Mesodermal cell (in vitro differentiated cells): ENCODE measurements at regions not wholly inside any gene's neighbourhood (a gene's known extent, or its start where the extent isn't known, plus 50 kb on each side); places are given as distances from the start of the nearest gene placed in this dataset.

ENCODE experiments used
- H3K27ac ChIP-seq: 2 replicates; pipeline ENCODE4 v1.7.0; 2013; ENCODE audit warnings: mild to moderate bottlenecking, low read depth, low read length, moderate library complexity; ENCODE audit not compliant: severe bottlenecking
- H3K36me3 ChIP-seq: 2 replicates; pipeline ENCODE4 v1.7.1; 2013; ENCODE audit warnings: mild to moderate bottlenecking, low read length, moderate library complexity; ENCODE audit not compliant: control insufficient read depth, insufficient read depth
- H3K4me1 ChIP-seq: one replicate; pipeline ENCODE4 v1.7.1; 2013; ENCODE audit warnings: mild to moderate bottlenecking, low read length; ENCODE audit not compliant: insufficient read depth, control insufficient read depth, poor library complexity, severe bottlenecking
- H3K4me3 ChIP-seq: 2 replicates; pipeline ENCODE4 v1.7.0; 2013; ENCODE audit warnings: low read length, control low read depth, mild to moderate bottlenecking; ENCODE audit not compliant: insufficient read depth, poor library complexity, severe bottlenecking; ENCODE audit errors: extremely low read depth
- H3K9me3 ChIP-seq: 2 replicates; pipeline ENCODE4 v1.7.1; 2013; ENCODE audit warnings: mild to moderate bottlenecking, low read length, moderate library complexity; ENCODE audit not compliant: control insufficient read depth
- WGBS, 2 experiments: methylation state at CpG; one replicate each; pipeline ENCODE4 v1.1.5; 2013; ENCODE audit warnings: missing lambda C conversion rate in 2 of 2; ENCODE audit not compliant: insufficient coverage in 2 of 2; 5-methylcytosine and 5-hydroxymethylcytosine counted together

DNA sequence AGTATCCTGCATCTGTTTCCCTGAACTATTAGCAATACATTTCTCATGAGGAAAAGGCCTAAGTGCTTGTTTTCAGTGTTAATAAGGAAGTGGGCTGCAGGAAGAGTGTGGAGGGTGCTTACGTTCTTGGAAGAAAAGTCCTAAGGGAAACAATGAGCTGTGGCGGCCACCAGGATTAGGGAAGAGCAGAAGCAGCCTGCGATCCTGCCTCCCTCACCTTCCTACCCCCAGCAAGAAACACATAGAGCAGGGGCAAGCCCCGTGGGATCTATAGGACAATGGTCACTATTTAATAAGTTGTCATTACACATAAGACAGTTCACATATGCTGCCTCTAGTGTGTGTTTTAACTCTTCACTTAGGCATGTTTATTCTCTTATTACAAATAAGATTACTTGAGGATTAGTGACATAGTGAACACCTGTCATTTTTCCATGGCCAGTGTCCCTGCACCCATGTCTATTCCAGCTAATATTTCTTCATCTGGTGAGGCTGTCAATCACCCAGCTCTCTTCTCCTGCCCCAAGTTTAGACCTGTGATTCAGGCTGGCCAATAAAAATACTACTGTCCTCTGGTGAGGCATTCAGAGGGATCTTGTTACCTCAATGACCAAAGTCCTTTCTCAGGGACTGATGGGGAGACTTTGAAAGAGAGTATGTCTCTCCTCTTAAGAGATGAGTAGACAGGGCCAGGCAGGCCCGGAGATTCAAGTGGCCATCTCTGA, 510.9 kb upstream of the CELF4 start:
- no peaks in the 10 kb centered on the region for H3K4me1 ChIP-seq
- no peak overlapping the region for H3K27ac ChIP-seq
- WGBS, 2 experiments = 83 to 92% methylated on average over 1 of the region's 5 CpGs
- no peaks in the 10 kb centered on the region for H3K9me3 ChIP-seq
- no peaks in the 10 kb centered on the region for H3K36me3 ChIP-seq
- no peak overlapping the region for H3K4me3 ChIP-seq

DNA sequence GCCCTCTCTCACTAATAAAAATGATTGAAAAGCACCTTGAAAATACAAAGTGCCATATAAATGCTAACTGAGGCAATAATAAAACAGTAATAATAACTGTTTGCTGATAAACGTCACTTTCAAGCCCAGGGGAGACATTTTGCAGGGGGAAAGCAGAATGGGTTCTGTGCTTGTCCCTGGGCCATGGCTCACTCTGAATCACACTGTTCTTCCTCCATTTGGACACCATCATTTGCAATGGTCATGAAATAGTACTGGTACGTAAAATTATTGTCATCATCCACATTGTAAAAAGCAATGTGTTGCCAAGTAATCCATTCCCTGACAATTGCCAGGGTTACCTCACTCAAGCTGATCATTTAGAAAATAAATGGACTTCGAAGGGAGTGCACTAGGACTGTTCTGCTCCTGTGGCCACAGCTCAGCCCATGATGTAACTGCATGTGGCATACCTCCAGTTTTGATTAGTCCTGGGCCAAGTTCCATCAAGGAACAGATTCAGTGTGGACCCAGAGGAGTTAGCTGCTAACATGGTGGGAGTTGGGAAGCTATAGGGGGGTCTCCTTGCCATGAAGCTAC, 508.8 kb upstream of the CELF4 start:
- 93 to 95% methylated on average over 3 of the region's 3 CpGs for WGBS, 2 experiments
- Histone ChIP-seq H3K27ac (no peak overlapping the region), H3K9me3 (no peaks in the 10 kb centered on the region), H3K36me3 (no peaks in the 10 kb centered on the region), H3K4me3 (no peak overlapping the region), H3K4me1 (no peaks in the 10 kb centered on the region)

DNA sequence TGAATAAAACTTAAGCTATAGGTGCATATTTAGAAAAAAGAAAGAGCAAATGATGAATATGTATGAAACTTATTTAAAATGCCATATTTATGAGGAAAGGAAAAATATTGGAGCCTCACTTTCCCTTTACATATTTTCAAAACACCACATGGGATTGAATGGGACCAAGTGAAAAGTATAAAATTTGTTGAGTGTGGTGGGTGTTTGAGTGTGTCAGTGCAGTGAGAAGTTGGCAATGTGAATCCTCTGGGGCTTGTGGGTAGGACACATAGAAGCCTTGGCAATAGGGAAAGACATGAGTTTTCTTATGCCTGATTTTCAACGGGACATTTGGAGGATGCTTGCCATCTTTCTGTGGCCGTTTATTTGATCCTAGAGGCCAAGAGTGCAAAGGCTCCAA, 502.2 kb upstream of the CELF4 start:
- Histone ChIP-seq H3K4me1 (no peaks in the 10 kb centered on the region), H3K36me3 (no peaks in the 10 kb centered on the region), H3K27ac (no peak overlapping the region), H3K9me3 (no peaks in the 10 kb centered on the region), H3K4me3 (no peak overlapping the region)
- 97% methylated on average over 2 of the region's 2 CpGs for WGBS, 2 experiments

DNA sequence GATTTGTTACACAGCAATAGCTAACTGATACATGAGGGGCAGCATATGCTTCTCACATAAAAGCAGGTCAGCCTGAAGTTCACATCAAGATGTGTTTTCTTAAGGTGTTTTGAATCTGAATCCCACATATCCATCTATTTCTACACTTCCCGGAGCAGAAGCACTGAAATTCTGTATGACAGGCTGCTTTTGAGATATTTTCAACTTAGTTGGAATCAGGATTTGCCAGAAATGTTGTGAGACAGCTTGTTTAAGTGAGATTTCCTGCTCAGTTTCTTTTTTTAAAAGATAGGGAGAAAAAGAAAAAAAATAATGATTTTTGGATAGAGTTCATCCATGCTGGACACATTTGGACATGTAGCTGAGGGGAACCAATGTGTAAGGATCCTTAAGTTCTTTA, 501.5 kb upstream of the CELF4 start:
- no peaks in the 10 kb centered on the region for H3K36me3 ChIP-seq
- no peak overlapping the region for H3K4me3 ChIP-seq
- H3K27ac ChIP-seq = no peak overlapping the region
- H3K9me3 ChIP-seq = no peaks in the 10 kb centered on the region
- no CpG with 5 or more reads among the region's 1 CpG for WGBS, 2 experiments
- H3K4me1 ChIP-seq = no peaks in the 10 kb centered on the region

DNA sequence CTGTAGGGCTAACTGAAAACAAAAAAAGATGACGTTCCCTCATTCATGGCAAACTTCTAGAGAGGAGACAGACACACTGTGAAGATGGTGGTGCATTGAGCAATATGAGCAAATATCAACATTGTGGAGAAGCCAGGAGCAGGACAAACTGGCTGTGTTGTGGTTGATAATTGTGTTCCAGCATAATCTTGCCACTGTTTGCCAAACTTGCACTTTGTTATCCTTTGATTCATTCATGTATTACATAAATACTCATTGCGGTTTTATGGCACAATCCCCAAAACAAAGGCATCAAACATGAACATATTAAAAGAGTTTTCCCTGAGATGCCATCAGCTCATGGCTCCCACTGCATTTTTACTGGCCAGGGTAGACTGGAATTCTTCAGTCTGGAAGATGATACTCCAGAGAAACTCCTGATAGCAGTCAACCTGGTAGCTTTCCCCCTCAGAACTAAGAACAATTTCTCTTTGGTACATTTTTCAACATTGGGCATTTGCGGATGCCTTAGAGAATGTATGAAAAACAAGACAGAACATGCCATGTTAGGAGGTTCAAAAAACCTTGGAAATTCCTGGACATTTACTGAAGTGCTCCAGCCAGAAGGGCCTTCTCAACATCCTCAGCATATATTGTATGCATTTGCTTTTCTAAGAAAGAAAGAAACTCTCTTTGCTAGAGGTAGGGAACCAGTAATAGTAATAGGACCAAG, 487.4 kb upstream of the CELF4 start:
- Histone ChIP-seq H3K4me1 (no peaks in the 10 kb centered on the region), H3K9me3 (no peaks in the 10 kb centered on the region), H3K4me3 (no peak overlapping the region), H3K36me3 (no peaks in the 10 kb centered on the region), H3K27ac (no peak overlapping the region)
- WGBS, 2 experiments = 79 to 92% methylated on average over 2 of the region's 3 CpGs

DNA sequence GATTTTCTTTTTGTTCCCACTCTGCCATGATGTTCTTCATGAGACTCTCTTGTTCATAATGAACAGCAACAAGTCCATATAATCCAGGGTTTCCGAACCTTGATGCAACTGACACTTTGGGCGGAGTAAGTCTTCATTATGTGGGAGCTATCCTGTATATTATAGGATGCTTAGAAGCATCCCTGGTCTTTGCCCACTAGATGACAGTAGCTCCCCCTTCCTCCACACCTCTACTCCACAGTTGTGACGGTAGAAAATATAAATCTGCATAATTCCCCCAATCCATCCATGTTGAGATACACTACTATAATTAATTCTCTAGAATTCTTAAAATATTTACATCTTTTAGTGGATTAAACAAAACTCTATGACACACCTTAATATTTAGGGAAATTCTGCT, 482.2 kb upstream of the CELF4 start:
- 60% methylated on average over 1 of the region's 3 CpGs; no CpG with 5 or more reads in 1 of the 2 experiments for WGBS, 2 experiments
- Histone ChIP-seq H3K27ac (no peak overlapping the region), H3K36me3 (no peaks in the 10 kb centered on the region), H3K4me1 (no peaks in the 10 kb centered on the region), H3K9me3 (no peaks in the 10 kb centered on the region), H3K4me3 (no peak overlapping the region)

DNA sequence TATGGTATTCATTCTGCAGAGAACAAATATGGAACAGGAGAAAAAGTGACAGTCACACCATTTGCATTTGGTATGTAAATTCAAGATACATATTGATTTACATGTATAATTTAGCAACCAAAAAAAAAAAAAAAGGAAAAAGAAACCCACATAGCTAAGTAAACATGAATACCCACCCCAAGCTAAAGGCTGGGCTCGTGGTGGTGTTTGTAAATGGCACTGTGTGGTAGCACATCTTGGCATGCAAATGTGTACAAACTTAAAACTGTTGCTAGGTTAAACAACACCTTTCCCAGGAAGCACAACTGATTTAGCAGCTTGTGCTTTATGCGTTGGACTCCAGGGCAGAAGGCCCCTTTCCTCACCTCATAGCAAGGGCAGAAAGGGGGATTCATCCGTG, 481.1 kb upstream of the CELF4 start:
- 92% methylated on average over 1 to 2 of the region's 3 CpGs for WGBS, 2 experiments
- no peaks in the 10 kb centered on the region for H3K9me3 ChIP-seq
- no peaks in the 10 kb centered on the region for H3K4me1 ChIP-seq
- H3K27ac ChIP-seq = no peak overlapping the region
- H3K4me3 ChIP-seq = no peak overlapping the region
- no peaks in the 10 kb centered on the region for H3K36me3 ChIP-seq

DNA sequence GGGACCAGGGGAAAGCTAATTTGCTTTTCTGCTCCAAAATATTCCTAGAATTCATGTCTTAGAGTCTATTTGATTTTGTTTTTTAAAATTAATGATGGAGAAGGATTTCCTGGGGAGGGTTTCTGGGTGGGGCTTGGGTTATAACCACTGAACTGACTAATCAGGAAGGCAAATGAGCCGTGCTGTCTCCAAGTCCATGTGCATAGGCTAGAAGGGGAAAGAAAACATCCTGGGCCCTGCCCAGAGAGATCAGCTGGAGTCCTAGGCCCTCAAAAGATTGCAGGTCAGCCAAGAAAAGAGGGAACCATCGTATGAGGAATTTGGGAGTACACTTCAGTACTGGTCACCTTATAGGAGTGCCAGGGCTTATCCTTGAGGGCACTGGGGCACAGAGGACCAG, 480.2 kb upstream of the CELF4 start:
- no peaks in the 10 kb centered on the region for H3K36me3 ChIP-seq
- 77 to 100% methylated on average over 2 of the region's 2 CpGs for WGBS, 2 experiments

DNA sequence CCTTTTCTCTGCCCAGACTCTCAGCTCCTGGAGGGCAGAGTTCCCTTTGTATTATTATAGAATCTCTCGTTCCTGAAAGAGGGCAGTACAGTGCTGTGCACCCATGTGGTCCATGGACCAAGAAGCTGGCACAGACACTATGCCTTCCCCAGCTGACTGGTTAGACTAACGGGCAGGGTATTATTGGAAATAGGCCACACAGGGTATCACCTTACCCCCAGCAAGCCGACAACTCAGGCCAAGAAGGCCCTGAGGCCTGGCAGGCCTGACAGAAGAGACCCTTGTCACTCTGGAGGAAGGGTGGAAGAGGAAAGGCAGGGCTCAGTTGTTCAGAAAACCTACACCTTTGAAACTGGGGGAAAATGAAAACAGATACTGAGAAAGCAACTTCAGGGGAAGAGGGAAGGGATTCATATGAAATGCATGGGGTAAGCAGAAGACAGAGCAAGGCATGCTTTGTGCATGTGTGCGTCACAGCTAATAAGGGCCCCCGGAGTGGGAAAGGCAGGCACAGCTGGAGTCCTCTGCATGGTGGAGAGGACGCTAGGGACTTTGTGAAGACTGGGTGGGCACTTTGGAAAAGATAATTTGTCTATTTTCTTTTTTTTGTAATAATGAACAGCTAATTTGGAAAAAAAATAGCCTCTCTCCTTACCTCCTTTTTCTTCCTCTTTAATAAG, 476.8 kb upstream of the CELF4 start:
- Histone ChIP-seq H3K36me3 (no peaks in the 10 kb centered on the region), H3K4me1 (no peaks in the 10 kb centered on the region), H3K4me3 (no peak overlapping the region), H3K27ac (no peak overlapping the region), H3K9me3 (no peaks in the 10 kb centered on the region)
- WGBS, 2 experiments = 79 to 100% methylated on average over 2 of the region's 6 CpGs

More for the DNA sequence above, 480.2 kb upstream of the CELF4 start:
- Histone ChIP-seq H3K4me3 (no peak overlapping the region), H3K4me1 (no peaks in the 10 kb centered on the region), H3K27ac (no peak overlapping the region), H3K9me3 (no peaks in the 10 kb centered on the region)

DNA sequence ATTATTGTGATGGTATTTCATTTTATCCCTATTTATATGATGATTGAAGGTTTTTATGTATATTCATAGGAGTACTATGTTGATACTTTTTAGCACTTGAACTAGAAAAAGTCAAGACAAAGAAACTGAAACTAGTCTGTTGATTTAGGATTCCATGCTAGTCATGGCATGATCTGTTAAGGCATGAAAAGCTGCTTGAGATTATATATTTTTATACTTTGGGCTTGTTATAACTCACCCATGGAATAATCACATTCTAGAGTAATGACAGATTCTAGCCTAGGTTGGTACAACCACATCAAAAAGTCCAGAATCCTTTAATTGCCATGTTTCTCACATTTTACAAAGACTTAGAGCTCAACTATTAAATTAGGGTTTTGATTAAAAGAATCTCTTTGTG, 472.6 kb upstream of the CELF4 start:
- no peaks in the 10 kb centered on the region for H3K9me3 ChIP-seq
- no peaks in the 10 kb centered on the region for H3K36me3 ChIP-seq
- H3K4me3 ChIP-seq = no peak overlapping the region
- no peak overlapping the region for H3K27ac ChIP-seq
- no peaks in the 10 kb centered on the region for H3K4me1 ChIP-seq
